ENCODE measurements at regions not wholly inside any gene's neighbourhood (a gene's known extent, or its start where the extent isn't known, plus 50 kb on each side); places are given as distances from the start of the nearest gene placed in this dataset.

DNA sequence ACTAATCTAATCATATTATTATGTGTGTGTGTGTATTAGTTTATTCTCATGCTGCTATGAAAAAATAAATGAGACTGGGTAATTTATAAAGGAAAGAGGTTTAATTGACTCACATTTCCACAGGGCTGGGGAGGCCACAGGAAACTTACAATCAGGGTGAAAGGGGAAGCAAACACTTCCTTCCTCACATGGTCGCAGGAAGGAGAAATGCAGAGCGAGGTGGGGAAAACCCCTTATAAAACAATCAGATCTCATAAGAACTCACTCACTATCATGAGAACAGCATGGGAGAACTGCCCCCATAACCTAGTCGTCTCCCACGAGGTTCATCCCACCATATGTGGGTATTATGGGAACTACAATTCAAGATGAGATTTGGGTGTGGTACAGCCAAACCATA is 190.9 kb upstream of the TAPT1 start:
- no peak for TF ChIP-seq EP300 (IDR thresholded peaks at IDR 0.05; ENCODE audit: borderline replicate concordance in 1 of 2, low read depth in 1 of 2, low read length in 1 of 2)
- TF ChIP-seq, protein P1, sequence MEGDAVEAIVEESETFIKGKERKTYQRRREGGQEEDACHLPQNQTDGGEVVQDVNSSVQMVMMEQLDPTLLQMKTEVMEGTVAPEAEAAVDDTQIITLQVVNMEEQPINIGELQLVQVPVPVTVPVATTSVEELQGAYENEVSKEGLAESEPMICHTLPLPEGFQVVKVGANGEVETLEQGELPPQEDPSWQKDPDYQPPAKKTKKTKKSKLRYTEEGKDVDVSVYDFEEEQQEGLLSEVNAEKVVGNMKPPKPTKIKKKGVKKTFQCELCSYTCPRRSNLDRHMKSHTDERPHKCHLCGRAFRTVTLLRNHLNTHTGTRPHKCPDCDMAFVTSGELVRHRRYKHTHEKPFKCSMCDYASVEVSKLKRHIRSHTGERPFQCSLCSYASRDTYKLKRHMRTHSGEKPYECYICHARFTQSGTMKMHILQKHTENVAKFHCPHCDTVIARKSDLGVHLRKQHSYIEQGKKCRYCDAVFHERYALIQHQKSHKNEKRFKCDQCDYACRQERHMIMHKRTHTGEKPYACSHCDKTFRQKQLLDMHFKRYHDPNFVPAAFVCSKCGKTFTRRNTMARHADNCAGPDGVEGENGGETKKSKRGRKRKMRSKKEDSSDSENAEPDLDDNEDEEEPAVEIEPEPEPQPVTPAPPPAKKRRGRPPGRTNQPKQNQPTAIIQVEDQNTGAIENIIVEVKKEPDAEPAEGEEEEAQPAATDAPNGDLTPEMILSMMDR (IDR thresholded peaks at IDR 0.05) = no peak

Measured in SK-N-SH (cell line).